ENCODE measurements at regions not wholly inside any gene's neighbourhood (a gene's known extent, or its start where the extent isn't known, plus 50 kb on each side); places are given as distances from the start of the nearest gene placed in this dataset.

DNA sequence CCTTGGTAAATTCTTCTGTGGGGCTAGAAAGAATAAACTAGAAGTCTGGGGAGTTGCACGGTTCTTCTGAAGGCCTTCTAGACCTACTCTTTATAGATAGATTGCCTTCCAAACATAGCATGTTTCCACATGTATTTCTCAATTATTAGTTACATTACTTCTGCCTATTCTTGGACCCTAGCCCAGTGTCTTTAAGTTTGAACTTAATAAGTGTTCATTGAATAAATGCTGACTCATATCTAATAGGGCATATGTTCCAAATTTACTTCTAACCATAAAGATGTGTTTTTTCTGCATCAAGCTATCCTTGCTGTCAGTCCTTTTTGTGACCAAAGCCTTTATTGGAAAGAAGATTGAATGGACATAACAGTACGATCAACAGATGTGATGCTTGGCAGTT is 503.6 kb upstream of the ZFP42 start (continued):
- TF ChIP-seq, protein P1, sequence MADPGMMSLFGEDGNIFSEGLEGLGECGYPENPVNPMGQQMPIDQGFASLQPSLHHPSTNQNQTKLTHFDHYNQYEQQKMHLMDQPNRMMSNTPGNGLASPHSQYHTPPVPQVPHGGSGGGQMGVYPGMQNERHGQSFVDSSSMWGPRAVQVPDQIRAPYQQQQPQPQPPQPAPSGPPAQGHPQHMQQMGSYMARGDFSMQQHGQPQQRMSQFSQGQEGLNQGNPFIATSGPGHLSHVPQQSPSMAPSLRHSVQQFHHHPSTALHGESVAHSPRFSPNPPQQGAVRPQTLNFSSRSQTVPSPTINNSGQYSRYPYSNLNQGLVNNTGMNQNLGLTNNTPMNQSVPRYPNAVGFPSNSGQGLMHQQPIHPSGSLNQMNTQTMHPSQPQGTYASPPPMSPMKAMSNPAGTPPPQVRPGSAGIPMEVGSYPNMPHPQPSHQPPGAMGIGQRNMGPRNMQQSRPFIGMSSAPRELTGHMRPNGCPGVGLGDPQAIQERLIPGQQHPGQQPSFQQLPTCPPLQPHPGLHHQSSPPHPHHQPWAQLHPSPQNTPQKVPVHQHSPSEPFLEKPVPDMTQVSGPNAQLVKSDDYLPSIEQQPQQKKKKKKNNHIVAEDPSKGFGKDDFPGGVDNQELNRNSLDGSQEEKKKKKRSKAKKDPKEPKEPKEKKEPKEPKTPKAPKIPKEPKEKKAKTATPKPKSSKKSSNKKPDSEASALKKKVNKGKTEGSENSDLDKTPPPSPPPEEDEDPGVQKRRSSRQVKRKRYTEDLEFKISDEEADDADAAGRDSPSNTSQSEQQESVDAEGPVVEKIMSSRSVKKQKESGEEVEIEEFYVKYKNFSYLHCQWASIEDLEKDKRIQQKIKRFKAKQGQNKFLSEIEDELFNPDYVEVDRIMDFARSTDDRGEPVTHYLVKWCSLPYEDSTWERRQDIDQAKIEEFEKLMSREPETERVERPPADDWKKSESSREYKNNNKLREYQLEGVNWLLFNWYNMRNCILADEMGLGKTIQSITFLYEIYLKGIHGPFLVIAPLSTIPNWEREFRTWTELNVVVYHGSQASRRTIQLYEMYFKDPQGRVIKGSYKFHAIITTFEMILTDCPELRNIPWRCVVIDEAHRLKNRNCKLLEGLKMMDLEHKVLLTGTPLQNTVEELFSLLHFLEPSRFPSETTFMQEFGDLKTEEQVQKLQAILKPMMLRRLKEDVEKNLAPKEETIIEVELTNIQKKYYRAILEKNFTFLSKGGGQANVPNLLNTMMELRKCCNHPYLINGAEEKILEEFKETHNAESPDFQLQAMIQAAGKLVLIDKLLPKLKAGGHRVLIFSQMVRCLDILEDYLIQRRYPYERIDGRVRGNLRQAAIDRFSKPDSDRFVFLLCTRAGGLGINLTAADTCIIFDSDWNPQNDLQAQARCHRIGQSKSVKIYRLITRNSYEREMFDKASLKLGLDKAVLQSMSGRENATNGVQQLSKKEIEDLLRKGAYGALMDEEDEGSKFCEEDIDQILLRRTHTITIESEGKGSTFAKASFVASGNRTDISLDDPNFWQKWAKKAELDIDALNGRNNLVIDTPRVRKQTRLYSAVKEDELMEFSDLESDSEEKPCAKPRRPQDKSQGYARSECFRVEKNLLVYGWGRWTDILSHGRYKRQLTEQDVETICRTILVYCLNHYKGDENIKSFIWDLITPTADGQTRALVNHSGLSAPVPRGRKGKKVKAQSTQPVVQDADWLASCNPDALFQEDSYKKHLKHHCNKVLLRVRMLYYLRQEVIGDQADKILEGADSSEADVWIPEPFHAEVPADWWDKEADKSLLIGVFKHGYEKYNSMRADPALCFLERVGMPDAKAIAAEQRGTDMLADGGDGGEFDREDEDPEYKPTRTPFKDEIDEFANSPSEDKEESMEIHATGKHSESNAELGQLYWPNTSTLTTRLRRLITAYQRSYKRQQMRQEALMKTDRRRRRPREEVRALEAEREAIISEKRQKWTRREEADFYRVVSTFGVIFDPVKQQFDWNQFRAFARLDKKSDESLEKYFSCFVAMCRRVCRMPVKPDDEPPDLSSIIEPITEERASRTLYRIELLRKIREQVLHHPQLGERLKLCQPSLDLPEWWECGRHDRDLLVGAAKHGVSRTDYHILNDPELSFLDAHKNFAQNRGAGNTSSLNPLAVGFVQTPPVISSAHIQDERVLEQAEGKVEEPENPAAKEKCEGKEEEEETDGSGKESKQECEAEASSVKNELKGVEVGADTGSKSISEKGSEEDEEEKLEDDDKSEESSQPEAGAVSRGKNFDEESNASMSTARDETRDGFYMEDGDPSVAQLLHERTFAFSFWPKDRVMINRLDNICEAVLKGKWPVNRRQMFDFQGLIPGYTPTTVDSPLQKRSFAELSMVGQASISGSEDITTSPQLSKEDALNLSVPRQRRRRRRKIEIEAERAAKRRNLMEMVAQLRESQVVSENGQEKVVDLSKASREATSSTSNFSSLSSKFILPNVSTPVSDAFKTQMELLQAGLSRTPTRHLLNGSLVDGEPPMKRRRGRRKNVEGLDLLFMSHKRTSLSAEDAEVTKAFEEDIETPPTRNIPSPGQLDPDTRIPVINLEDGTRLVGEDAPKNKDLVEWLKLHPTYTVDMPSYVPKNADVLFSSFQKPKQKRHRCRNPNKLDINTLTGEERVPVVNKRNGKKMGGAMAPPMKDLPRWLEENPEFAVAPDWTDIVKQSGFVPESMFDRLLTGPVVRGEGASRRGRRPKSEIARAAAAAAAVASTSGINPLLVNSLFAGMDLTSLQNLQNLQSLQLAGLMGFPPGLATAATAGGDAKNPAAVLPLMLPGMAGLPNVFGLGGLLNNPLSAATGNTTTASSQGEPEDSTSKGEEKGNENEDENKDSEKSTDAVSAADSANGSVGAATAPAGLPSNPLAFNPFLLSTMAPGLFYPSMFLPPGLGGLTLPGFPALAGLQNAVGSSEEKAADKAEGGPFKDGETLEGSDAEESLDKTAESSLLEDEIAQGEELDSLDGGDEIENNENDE (IDR thresholded peaks at IDR 0.05; ENCODE audit: insufficient replicate concordance, low read length), result no peak
- TF ChIP-seq, protein P2, sequence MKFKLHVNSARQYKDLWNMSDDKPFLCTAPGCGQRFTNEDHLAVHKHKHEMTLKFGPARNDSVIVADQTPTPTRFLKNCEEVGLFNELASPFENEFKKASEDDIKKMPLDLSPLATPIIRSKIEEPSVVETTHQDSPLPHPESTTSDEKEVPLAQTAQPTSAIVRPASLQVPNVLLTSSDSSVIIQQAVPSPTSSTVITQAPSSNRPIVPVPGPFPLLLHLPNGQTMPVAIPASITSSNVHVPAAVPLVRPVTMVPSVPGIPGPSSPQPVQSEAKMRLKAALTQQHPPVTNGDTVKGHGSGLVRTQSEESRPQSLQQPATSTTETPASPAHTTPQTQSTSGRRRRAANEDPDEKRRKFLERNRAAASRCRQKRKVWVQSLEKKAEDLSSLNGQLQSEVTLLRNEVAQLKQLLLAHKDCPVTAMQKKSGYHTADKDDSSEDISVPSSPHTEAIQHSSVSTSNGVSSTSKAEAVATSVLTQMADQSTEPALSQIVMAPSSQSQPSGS (IDR thresholded peaks at IDR 0.05; ENCODE audit: low read length), result no peak
- no peak for TF ChIP-seq ASH2L (IDR thresholded peaks at IDR 0.05; ENCODE audit: low read length)
- no peak for TF ChIP-seq NANOG (IDR thresholded peaks at IDR 0.05; ENCODE audit: insufficient read depth, low read depth, low read length, poor library complexity, severe bottlenecking)
- no peak for TF ChIP-seq GTF2F1 (IDR thresholded peaks at IDR 0.05; ENCODE audit: borderline replicate concordance, low read depth, low read length)
- no peak for TF ChIP-seq TCF12 (IDR thresholded peaks at IDR 0.05; ENCODE audit: low read depth, low read length)
- no peak for TF ChIP-seq EP300 (IDR thresholded peaks at IDR 0.05; ENCODE audit: borderline replicate concordance in 1 of 2, low read depth in 2 of 2, low read length in 2 of 2)
- TF ChIP-seq SIN3A (conservative IDR thresholded peaks at IDR 0.05 in 1 of 2, IDR thresholded peaks at IDR 0.05 in 1 of 2; ENCODE audit: low read depth in 1 of 2, low read length in 2 of 2), result no peak
- no peak for TF ChIP-seq ZNF274 (IDR thresholded peaks at IDR 0.05; ENCODE audit: borderline replicate concordance, extremely low read depth, low read length)
- no peak for TF ChIP-seq TEAD4 (IDR thresholded peaks at IDR 0.05; ENCODE audit: low read depth, low read length)

All from H1 (cell line).